ENCODE measurements at regions not wholly inside any gene's neighbourhood (a gene's known extent, or its start where the extent isn't known, plus 50 kb on each side); places are given as distances from the start of the nearest gene placed in this dataset.

DNA sequence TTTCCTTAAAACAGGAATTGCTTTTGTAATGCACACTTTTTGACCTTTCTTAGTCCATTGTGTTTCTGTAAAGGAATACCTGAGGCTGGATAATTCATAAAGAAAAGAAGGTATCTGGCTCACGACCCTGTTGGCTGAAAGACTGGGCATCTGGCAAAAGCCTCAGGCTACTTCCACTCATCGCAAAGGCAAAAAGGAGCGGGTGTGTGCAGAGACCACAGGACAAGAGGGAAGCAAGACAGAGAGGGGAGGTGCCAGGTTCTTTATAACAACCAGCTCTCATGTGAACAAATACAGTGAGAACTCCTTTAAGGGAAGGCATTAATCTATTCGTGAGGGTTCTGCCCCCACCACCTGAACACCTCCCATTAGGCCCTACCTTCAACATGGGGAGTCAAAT, 182.1 kb downstream of the C12orf50 start:
- Mint-ChIP-seq H3K27me3 (peaks cover 4% of the 10 kb centered on the region), H3K4me3 (no peak overlapping the region), H3K27ac (no peak overlapping the region), H3K4me1 (ENCODE audit: low read depth) (no peaks in the 10 kb centered on the region), H3K9me3 (no peaks in the 10 kb centered on the region), H3K36me3 (ENCODE audit: low read depth) (no peaks in the 10 kb centered on the region)
- ATAC-seq, result no peak
- DNase-seq, result no peak
- ChIA-PET CTCF (interaction anchor here (0.7 to 2.1 kb wide), 3 partner anchors 15 to 683 kb away, joined by 3 to 14 read pairs (median 3); no protein-coding TSS in a partner anchor), POLR2A (no interaction called here)
- TF ChIP-seq, protein P1, sequence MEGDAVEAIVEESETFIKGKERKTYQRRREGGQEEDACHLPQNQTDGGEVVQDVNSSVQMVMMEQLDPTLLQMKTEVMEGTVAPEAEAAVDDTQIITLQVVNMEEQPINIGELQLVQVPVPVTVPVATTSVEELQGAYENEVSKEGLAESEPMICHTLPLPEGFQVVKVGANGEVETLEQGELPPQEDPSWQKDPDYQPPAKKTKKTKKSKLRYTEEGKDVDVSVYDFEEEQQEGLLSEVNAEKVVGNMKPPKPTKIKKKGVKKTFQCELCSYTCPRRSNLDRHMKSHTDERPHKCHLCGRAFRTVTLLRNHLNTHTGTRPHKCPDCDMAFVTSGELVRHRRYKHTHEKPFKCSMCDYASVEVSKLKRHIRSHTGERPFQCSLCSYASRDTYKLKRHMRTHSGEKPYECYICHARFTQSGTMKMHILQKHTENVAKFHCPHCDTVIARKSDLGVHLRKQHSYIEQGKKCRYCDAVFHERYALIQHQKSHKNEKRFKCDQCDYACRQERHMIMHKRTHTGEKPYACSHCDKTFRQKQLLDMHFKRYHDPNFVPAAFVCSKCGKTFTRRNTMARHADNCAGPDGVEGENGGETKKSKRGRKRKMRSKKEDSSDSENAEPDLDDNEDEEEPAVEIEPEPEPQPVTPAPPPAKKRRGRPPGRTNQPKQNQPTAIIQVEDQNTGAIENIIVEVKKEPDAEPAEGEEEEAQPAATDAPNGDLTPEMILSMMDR (IDR thresholded peaks at IDR 0.05), result no peak
- intact Hi-C loops (cut with micrococcal nuclease), result no loop called here

DNA sequence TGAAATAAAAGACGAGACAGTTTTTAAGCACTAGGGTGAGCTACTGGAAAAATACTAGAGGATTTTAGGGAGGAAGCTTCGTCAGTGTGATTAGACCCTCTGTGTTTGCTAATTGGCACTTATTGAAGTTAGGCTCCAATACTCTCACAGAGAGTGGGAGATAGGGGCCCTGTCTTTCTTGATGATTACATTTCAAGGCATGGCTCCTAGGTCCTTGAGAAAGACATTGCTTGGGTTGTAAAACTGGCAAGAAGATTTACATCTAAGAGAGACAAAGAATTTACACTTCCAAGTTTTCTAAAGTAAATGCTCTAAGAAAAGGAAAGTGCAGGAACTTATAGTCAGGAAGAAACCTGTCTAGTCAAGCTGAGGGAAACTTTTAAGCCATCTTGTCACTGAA, 183.2 kb downstream of the C12orf50 start:
- DNase-seq (no peak), ATAC-seq (no peak)
- intact Hi-C loops (cut with micrococcal nuclease), result no loop called here
- no peak overlapping the region for H3K4me3 Mint-ChIP-seq
- ChIA-PET POLR2A (no interaction called here), CTCF (no interaction called here)
- H3K27me3 Mint-ChIP-seq, result peaks cover 4% of the 10 kb centered on the region
- no peaks in the 10 kb centered on the region for H3K36me3 Mint-ChIP-seq (ENCODE audit: low read depth)
- H3K27ac Mint-ChIP-seq, result no peak overlapping the region
- H3K9me3 Mint-ChIP-seq, result no peaks in the 10 kb centered on the region
- H3K4me1 Mint-ChIP-seq (ENCODE audit: low read depth), result no peaks in the 10 kb centered on the region
- TF ChIP-seq, protein P1 (IDR thresholded peaks at IDR 0.05), result no peak

DNA sequence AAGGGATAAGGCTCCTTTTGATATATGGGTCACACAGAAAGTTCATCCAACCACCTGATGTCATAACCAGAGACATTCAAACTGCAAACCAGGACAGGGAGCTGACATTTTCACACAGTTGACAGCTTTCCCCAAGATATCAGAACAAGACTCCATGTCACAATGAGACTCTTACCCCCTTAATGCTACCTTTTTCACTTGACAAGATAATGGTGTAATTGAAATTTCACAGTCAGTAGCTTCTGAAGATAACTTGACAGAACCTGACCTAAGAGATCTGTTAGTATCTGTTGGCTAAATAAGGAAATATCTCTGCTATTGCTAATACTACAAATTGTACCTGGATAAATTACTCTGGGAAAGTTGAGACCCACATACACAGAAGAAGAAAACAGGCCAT, 187.3 kb downstream of the C12orf50 start:
- ATAC-seq (no peak), DNase-seq (no peak)
- no peaks in the 10 kb centered on the region for H3K27me3 Mint-ChIP-seq
- H3K4me1 Mint-ChIP-seq (ENCODE audit: low read depth), result no peaks in the 10 kb centered on the region
- H3K4me3 Mint-ChIP-seq, result no peak overlapping the region
- no peak overlapping the region for H3K27ac Mint-ChIP-seq
- TF ChIP-seq, protein P1 (IDR thresholded peaks at IDR 0.05), result no peak
- intact Hi-C loops (cut with micrococcal nuclease), result no loop called here
- no peaks in the 10 kb centered on the region for H3K9me3 Mint-ChIP-seq
- ChIA-PET POLR2A (no interaction called here), CTCF (no interaction called here)
- H3K36me3 Mint-ChIP-seq (ENCODE audit: low read depth), result no peaks in the 10 kb centered on the region

DNA sequence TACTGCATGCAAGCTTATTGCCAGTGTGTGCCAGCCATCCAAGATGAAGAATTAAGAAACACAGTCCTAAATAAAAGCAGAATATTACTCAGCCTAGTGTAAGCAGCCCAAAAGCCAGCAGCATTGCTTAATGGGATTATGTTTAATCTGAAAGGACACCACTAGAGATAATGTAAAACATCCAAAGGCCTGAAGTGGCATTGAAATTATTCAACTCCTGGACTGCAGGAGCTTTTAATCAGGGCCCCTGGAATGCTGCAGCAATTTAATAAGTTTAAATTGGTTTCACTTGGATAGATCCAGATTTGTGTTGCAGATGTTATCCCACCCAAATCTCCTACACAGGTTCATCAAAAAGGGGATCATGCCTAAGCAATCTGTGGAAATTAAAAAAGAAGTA, 193.0 kb downstream of the C12orf50 start:
- ATAC-seq (no peak), DNase-seq (no peak)
- H3K27me3 Mint-ChIP-seq, result no peaks in the 10 kb centered on the region
- H3K4me3 Mint-ChIP-seq, result no peak overlapping the region
- no peaks in the 10 kb centered on the region for H3K36me3 Mint-ChIP-seq (ENCODE audit: low read depth)
- intact Hi-C loops (cut with micrococcal nuclease), result no loop called here
- TF ChIP-seq, protein P1 (IDR thresholded peaks at IDR 0.05), result no peak
- POLR2A ChIA-PET, result no interaction called here
- H3K9me3 Mint-ChIP-seq, result no peaks in the 10 kb centered on the region
- no peaks in the 10 kb centered on the region for H3K4me1 Mint-ChIP-seq (ENCODE audit: low read depth)
- H3K27ac Mint-ChIP-seq, result no peak overlapping the region
- CTCF ChIA-PET, result interaction anchor here (1.1 to 1.3 kb wide), 2 partner anchors 9 to 12 kb away, joined by 3 to 5 read pairs; no protein-coding TSS in a partner anchor

DNA sequence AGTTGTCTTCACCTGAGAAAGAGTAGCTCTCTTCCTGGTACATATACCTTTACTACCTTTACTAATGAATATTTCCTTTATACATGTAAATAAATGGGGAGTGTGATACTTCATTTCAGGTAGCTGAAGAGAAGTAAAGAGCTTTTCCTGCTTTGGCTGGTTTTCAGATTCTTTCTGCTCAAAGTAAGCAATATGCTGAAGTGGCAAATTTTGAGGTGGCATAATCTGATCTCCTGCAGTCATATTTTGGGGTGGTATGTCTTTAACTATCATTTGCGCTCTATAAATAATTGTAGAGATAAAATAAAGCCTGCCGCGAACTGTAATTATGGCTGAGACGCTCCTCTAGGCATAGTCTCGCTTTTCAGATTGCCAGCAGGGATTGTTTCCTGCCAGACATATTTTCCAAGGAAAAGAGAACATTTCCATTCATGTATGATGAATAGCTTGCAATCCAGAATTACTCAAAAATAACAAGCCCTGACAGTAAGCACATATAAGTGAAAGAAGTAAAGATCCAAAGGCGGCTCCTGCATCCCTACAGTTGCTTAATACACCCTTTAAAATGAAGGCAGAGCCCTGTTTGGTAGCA, 200.7 kb downstream of the C12orf50 start:
- H3K27ac Mint-ChIP-seq, result no peak overlapping the region
- H3K9me3 Mint-ChIP-seq, result no peaks in the 10 kb centered on the region
- H3K36me3 Mint-ChIP-seq (ENCODE audit: low read depth), result no peaks in the 10 kb centered on the region
- no peaks in the 10 kb centered on the region for H3K27me3 Mint-ChIP-seq
- no peaks in the 10 kb centered on the region for H3K4me1 Mint-ChIP-seq (ENCODE audit: low read depth)
- ChIA-PET CTCF (no interaction called here), POLR2A (no interaction called here)
- TF ChIP-seq, protein P1 (IDR thresholded peaks at IDR 0.05), result no peak
- no peak for DNase-seq
- intact Hi-C loops (cut with micrococcal nuclease), result no loop called here
- ATAC-seq, result no peak
- H3K4me3 Mint-ChIP-seq, result no peak overlapping the region
